ENCODE measurements at regions not wholly inside any gene's neighbourhood (a gene's known extent, or its start where the extent isn't known, plus 50 kb on each side); places are given as distances from the start of the nearest gene placed in this dataset.

DNA sequence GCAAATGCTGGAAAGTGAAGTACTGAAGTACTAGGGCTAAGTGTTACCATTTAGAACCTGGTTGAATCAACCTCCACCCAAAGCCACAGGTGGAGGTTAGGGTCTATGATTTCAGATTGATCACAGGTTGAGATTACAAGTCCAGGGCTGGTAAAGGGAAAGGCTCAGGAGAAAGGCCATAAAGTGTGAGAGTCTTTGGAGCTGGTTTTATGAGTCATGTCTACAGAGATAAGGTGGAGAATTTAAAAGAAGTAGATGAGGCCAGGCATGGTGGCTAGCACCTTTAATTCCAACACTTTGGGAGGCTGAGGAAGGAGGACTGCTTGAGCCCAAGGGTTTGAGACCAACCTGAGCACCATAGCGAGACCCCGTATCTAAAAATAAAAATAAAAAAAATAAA, 221.7 kb upstream of the CDH11 start:
- no peak overlapping the region for H2BK15ac ChIP-seq (ENCODE audit: low read length)
- no peak overlapping the region for H3K9ac ChIP-seq (replicated peaks in 1 of 4; ENCODE audit: extremely low read depth in 1 of 4, low read depth in 3 of 4, low read length in 3 of 4)
- WGBS, 2 experiments (ENCODE audit: extremely low coverage in 1 of 2, insufficient coverage in 1 of 2, insufficient read length in 1 of 2, insufficient replicate concordance in 2 of 2, low coverage in 1 of 2, low lambda C conversion rate in 2 of 2, missing lambda C conversion rate in 1 of 2) = 93% methylated on average over 2 of the region's 2 CpGs; no CpG with 5 or more reads in 1 of the 2 experiments
- no peaks in the 10 kb centered on the region for H3K4me1 ChIP-seq (replicated peaks in 1 of 4; ENCODE audit: control insufficient read depth in 3 of 4, insufficient read depth in 4 of 4, low read length in 3 of 4)
- H3K14ac ChIP-seq (ENCODE audit: insufficient read length) = no peak overlapping the region
- H3K23ac ChIP-seq (ENCODE audit: insufficient read length) = no peak overlapping the region
- no peaks in the 10 kb centered on the region for H3K79me2 ChIP-seq (ENCODE audit: control insufficient read depth in 1 of 2, insufficient read depth in 2 of 2, low read length in 2 of 2)
- H3K27me3 ChIP-seq (replicated peaks in 1 of 4; ENCODE audit: control insufficient read depth in 3 of 4, extremely low read depth in 1 of 4, insufficient read depth in 3 of 4, low read length in 3 of 4) = no peaks in the 10 kb centered on the region
- H2AFZ ChIP-seq (ENCODE audit: low read length) = no peak overlapping the region
- no peaks in the 10 kb centered on the region for H3K9me3 ChIP-seq (ENCODE audit: insufficient read depth in 2 of 2, low read depth in 1 of 2, low read length in 1 of 2)
- no peak overlapping the region for H4K5ac ChIP-seq (ENCODE audit: insufficient read length, low read depth, low read length)
- POLR2A ChIA-PET (ENCODE audit: partially characterized antibody) = no interaction called here
- CTCF ChIA-PET (ENCODE audit: partially characterized antibody) = interaction anchor here (1.1 kb wide), 2 partner anchors 94 to 390 kb away, joined by 3 to 4 read pairs; no protein-coding TSS in a partner anchor
- no peaks in the 10 kb centered on the region for H3K23me2 ChIP-seq (ENCODE audit: low read depth, low read length)
- no peak overlapping the region for H4K91ac ChIP-seq (replicated peaks; ENCODE audit: insufficient read length, low read length)
- H3K4ac ChIP-seq (replicated peaks; ENCODE audit: insufficient read length, low read depth, low read length) = no peak overlapping the region
- H2AK5ac ChIP-seq (ENCODE audit: low read depth, low read length) = no peak overlapping the region
- H2BK120ac ChIP-seq (replicated peaks; ENCODE audit: low read depth, low read length) = no peak overlapping the region
- no peak for FAIRE-seq
- H3K56ac ChIP-seq (replicated peaks; ENCODE audit: insufficient read length, low read depth, low read length) = no peak overlapping the region
- H3K4me2 ChIP-seq (ENCODE audit: insufficient read depth in 1 of 2, low read depth in 2 of 2, low read length in 2 of 2) = no peak overlapping the region
- no peak overlapping the region for H3K27ac ChIP-seq (ENCODE audit: low read depth, low read length)
- DNase-seq (ENCODE audit: low read depth in 1 of 2, low spot score in 2 of 2) = no peak
- no peak overlapping the region for H4K8ac ChIP-seq (ENCODE audit: extremely low read depth, insufficient read depth, low read length)
- no peak overlapping the region for H2BK20ac ChIP-seq (ENCODE audit: low read length)
- H3K36me3 ChIP-seq (ENCODE audit: control insufficient read depth in 2 of 4, insufficient read depth in 4 of 4, low read length in 3 of 4) = no peaks in the 10 kb centered on the region
- no peak overlapping the region for H2BK12ac ChIP-seq (ENCODE audit: low read depth, low read length)
- no peak overlapping the region for H3K18ac ChIP-seq (ENCODE audit: extremely low read depth, low read length)
- no peaks in the 10 kb centered on the region for H3K79me1 ChIP-seq (ENCODE audit: low read depth, low read length)
- H2BK5ac ChIP-seq (ENCODE audit: low read depth, low read length) = no peak overlapping the region
- H3K4me3 ChIP-seq (ENCODE audit: extremely low read depth in 1 of 4, insufficient read depth in 2 of 4, low read depth in 3 of 4, low read length in 4 of 4) = no peak overlapping the region
- no peaks in the 10 kb centered on the region for H4K20me1 ChIP-seq (replicated peaks in 1 of 2; ENCODE audit: control insufficient read depth in 1 of 2, insufficient read depth in 2 of 2, low read length in 2 of 2)
- TF ChIP-seq POU5F1 (IDR thresholded peaks at IDR 0.05; ENCODE audit: low read depth, low read length) = no peak
- no peak for TF ChIP-seq SIRT6 (IDR thresholded peaks at IDR 0.05; ENCODE audit: low read length)
- no peak for TF ChIP-seq RBBP5 (IDR thresholded peaks at IDR 0.05; ENCODE audit: borderline replicate concordance, low read depth, low read length)
- no peak for TF ChIP-seq TAF7 (optimal IDR thresholded peaks at IDR 0.05; ENCODE audit: borderline replicate concordance, low read depth, low read length)
- no peak for TF ChIP-seq ZNF274 (IDR thresholded peaks at IDR 0.05; ENCODE audit: borderline replicate concordance, extremely low read depth, low read length)
- TF ChIP-seq SP4 (IDR thresholded peaks at IDR 0.05; ENCODE audit: low read length) = no peak
- no peak for TF ChIP-seq CTBP2 (IDR thresholded peaks at IDR 0.05; ENCODE audit: borderline replicate concordance, insufficient read depth, insufficient read length, low read length)
- no peak for TF ChIP-seq MAFK (IDR thresholded peaks at IDR 0.05; ENCODE audit: low read depth, low read length)
- TF ChIP-seq RNF2 (IDR thresholded peaks at IDR 0.05; ENCODE audit: borderline replicate concordance, low read depth, low read length, missing control alignments, poor library complexity, severe bottlenecking) = no peak
- no peak for TF ChIP-seq KDM1A (IDR thresholded peaks at IDR 0.05; ENCODE audit: borderline replicate concordance, low read length)
- TF ChIP-seq POLR2A (IDR thresholded peaks at IDR 0.05; ENCODE audit: control extremely low read depth in 1 of 2, low read depth in 2 of 2, low read length in 2 of 2) = no peak
- TF ChIP-seq GABPA (IDR thresholded peaks at IDR 0.05; ENCODE audit: borderline replicate concordance, insufficient read depth, low read length) = no peak
- no peak for TF ChIP-seq ASH2L (IDR thresholded peaks at IDR 0.05; ENCODE audit: low read length)
- TF ChIP-seq RAD21 (IDR thresholded peaks at IDR 0.05 in 1 of 2, conservative IDR thresholded peaks at IDR 0.05 in 1 of 2; ENCODE audit: low read depth in 2 of 2, low read length in 2 of 2) = no peak
- no peak for TF ChIP-seq CHD2 (IDR thresholded peaks at IDR 0.05; ENCODE audit: low read length)

Measured in H1 (cell line).